Gastrocnemius medialis (tissue), 4 donors: ENCODE measurements at regions not wholly inside any gene's neighbourhood (a gene's known extent, or its start where the extent isn't known, plus 50 kb on each side); places are given as distances from the start of the nearest gene placed in this dataset.

Experiments used
- POLR2A ChIP-seq, 2 donors: fragments of 450-650 bp; IDR thresholded peaks; one replicate each; pipeline ENCODE4 v1.6.1; 2017; ENCODE audit warnings: antibody characterized with exemption in 2 of 2, mild to moderate bottlenecking in 2 of 2, moderate library complexity in 2 of 2
- TF ChIP-seq, protein P1 (sequence below), 5 experiments: fragments of 450-650 bp in 3 of 5; fragments of 200-600 bp in 2 of 5; sonication (generic) in 2 of 5; IDR thresholded peaks in 4 of 5; conservative IDR thresholded peaks in 1 of 5; 1 replicate in 4 of 5; 2 replicates in 1 of 5; pipeline ENCODE4 v1.5.1; 2016 to 2019; ENCODE audit warnings: antibody characterized with exemption in 5 of 5, mild to moderate bottlenecking in 3 of 5, moderate library complexity in 3 of 5

DNA sequence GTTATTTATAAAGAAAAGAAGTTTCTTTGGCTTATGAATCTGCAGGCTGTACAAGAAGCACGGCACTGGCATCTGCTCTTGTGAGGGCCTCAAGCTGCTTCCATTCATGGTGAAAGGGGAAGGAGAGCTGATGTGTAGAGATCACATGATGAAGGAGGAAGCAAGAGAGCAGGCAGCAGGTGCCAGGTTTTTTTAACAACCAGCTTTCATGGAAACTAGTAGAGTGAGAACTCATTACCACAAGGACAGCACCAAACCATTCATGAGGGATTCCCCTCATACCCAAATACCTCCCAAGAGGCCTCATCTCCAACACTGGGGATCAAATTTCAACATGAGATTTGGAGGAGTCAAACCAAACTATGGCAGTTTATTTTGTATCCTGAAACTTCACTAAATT lies 85.8 kb upstream of the CAMK1G start:
- TF ChIP-seq POLR2A (IDR thresholded peaks at IDR 0.05), result no peak
- TF ChIP-seq, protein P1, sequence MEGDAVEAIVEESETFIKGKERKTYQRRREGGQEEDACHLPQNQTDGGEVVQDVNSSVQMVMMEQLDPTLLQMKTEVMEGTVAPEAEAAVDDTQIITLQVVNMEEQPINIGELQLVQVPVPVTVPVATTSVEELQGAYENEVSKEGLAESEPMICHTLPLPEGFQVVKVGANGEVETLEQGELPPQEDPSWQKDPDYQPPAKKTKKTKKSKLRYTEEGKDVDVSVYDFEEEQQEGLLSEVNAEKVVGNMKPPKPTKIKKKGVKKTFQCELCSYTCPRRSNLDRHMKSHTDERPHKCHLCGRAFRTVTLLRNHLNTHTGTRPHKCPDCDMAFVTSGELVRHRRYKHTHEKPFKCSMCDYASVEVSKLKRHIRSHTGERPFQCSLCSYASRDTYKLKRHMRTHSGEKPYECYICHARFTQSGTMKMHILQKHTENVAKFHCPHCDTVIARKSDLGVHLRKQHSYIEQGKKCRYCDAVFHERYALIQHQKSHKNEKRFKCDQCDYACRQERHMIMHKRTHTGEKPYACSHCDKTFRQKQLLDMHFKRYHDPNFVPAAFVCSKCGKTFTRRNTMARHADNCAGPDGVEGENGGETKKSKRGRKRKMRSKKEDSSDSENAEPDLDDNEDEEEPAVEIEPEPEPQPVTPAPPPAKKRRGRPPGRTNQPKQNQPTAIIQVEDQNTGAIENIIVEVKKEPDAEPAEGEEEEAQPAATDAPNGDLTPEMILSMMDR (IDR thresholded peaks at IDR 0.05 in 4 of 5, conservative IDR thresholded peaks at IDR 0.05 in 1 of 5), result no peak
